ENCODE measurements at regions not wholly inside any gene's neighbourhood (a gene's known extent, or its start where the extent isn't known, plus 50 kb on each side); places are given as distances from the start of the nearest gene placed in this dataset.

- TF ChIP-seq CTCF (IDR thresholded peaks at IDR 0.05) (no peak), POLR2A (IDR thresholded peaks at IDR 0.05) (no peak)
Observed at GRCh38 chr1:4315202-4315601, 339.2 kb upstream of the AJAP1 start.

Measured in thyroid gland (tissue), 4 donors.